Right renal pelvis (tissue), 4 donors: ENCODE measurements at regions not wholly inside any gene's neighbourhood (a gene's known extent, or its start where the extent isn't known, plus 50 kb on each side); places are given as distances from the start of the nearest gene placed in this dataset.
A peak's percentile ranks its signal among the peaks of the same experiment; 100 is the strongest.
"Not testable (repeated sequence)": the region's sequence is repeated elsewhere in the genome, so short reads cannot be mapped to it uniquely, and the experiment has no call there.

Source experiments
- DNase-seq, 4 donors: peaks; one replicate each; pipeline ENCODE4 v3.0.0-alpha.2; 2013; ENCODE audit warnings: low read depth in 4 of 4, low spot score in 3 of 4, missing footprints in 1 of 4

DNA sequence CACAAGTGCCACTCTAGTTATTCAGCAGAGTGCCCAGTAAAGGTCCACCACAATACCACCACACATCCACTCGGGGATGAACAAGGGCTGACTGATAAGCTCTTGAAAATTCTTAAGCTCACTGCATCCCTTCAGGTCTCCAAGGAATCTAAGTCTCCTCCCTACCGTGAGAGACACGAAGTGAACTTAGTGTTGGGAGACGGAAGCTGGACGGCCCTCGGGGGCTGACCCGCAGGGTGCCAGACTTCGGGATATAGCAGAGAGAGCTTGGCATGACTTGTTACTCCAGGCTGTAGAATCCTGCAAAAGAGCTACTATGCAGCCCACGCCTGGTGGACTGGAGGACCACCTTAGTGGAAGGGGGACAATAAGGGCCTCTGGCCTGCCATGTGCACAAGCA is 75.1 kb downstream of the LYZL1 start:
- DNase-seq, result not testable (repeated sequence)

DNA sequence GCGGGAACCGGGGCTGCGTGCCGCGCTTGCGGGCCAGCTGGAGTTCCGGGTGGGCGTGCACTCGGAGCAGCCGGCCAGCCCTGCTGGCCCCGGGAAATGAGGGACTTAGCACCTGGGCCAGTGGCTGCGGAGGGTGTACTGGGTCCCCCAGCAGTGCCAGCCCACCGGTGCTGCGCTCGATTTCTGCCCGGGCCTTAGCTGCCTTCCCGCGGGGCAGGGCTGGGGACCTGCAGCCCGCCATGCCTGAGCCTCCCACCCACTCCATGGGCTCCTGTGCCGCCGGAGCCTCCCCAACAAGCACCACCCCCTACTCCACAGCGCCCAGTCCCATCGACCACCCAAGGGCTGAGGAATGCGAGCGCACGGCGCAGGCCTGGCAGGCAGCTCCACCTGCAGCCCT is 77.3 kb downstream of the LYZL1 start:
- DNase-seq, result not testable (repeated sequence)

DNA sequence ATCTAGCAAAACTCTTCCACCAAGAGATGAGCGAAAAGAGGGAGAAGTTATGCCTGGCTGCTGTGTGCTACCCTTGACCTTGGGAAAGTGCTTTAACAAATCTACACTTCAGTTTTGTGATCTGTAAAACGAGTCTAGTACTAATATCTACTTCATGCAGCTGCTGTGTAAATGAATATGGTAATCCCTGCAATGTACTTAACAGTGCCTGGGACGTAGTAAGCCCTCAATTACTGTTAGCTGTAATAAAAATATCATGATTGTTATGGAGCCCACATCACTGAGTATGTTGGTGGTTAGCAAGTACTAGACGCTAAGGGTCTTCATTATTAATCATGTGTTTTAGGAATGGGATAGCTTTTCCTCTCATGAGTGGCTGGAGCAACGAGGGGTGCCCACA is 80.5 kb downstream of the LYZL1 start:
- no peak for DNase-seq

DNA sequence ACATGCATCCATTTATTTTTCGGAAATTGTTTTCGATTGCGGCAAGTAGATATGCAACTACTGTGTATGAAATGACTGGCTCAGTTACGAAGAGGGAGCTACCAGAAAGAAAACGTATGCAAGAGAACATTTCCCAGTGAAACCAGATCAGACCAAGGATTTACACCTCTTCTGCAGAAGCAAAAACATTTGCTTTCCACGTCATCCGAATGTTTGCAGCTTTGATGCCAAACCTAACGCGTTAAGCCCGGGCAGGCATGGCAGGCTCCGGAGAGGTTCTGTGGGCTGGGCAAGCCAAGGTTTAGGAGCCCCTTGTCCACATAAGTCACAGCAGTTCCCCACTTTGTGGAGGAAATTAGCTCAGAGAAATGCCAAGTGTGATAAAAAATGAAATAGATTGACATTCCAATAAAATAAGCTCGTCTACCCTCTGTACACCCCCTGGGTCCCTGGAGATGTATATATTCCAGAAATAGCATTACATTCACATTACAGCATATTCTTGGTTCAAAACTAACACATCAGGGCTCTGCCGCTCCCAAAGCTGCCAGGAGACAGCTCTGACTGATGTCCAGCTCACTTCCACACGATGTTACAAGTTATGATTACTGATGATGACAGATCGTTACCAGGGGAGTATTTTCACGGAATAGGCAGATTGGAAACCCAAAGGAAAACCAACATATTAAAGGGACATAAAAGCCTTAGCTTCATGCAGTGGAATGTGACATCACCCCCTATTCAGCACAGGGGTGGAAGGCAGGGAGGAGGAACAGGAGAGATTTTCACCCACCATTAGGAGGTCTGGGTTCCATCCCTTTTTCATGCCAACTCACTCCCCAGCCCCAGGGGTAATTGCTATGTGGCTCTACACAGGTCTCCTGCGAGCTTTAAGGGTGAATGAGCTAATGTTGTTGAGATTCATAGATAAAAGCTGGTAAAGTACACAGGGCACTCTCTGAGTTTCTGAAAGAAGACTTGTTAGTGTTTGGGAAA is 81.5 kb downstream of the LYZL1 start:
- no peak for DNase-seq

DNA sequence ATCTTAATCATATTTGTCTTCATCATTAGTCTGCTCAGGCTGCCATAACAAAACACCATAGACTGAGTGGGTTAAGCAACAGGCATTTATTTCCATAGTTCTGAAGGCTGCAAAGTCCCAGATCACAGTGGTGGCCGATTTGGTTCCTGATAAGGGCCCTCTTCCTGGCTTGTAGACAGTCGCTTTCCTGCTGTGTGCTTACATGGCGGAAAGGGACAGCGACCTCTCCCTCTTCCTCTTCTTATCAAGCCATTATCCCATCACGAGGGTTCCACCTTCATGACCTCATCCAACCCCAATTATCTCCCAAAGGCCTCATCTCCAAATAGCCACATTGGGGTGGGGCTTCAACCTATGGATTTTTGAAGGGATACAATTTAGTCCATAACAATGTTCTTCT is 84.0 kb downstream of the LYZL1 start:
- no peak for DNase-seq

DNA sequence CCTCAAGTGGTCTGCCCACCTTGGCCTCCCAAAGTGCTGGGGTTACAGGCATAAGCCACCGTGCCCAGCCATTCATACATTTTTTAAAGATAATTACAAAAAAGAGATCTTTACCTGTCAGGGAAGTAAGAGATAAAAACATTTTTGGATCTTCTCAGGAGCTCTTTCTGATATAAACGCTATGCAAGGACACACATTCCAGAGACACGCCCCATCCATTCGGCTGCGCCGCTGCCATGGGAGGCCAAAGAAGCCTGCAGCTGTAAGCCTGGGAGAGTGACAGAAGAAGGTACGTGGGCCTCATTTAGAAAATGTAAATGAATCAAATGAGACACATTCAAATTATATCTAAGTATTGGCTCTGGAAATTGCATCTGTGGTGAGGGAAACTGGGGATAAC is 85.3 kb downstream of the LYZL1 start:
- DNase-seq, result no peak

DNA sequence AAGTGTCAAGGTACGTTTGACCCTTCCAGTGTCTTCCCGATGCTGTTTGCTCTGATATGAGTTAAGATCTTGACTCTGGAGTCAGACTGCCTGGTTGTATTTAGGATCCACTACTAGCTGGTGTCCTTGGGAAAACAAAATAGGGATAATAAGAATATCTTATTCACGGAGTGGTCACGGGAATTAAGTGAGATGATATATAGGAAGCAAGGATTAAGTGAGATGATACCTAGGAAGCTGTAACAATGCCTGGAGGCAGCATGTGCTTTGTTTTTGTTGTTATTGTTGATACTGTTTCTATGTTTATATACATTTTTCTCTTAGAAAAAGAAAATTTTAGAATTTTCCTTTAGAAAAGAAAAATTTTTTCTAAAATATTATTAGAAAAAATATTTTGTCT is 87.0 kb downstream of the LYZL1 start:
- DNase-seq, result no peak

DNA sequence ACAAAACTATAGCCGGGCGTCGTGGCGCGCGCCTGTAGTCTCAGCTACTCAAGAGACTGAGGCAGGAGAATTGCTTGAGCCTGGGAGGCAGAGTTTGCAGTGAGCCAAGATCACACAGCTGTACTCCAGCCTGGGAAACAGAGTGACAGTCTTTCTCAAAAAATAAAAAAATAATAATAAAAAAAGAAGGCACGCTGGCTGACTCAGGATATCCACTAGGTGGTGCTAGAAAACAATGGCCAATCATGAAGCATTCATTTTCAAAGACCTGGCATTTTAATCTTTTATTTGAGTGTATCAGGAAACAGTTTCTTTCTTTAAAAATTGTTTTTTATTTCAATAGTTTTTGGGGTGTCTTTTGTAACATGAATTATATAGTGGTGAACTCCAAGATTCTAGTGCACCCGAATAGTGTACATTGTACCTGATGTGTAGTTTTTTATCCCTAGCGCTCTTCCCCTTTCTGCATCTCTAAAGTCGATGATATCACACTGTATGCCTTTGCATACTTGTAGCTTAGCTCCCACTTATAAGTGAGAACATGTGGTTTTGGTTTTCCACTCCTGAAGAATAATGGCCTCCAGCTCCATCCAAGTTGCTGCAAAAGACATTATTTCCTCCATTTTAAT is 88.6 kb downstream of the LYZL1 start:
- no peak for DNase-seq

DNA sequence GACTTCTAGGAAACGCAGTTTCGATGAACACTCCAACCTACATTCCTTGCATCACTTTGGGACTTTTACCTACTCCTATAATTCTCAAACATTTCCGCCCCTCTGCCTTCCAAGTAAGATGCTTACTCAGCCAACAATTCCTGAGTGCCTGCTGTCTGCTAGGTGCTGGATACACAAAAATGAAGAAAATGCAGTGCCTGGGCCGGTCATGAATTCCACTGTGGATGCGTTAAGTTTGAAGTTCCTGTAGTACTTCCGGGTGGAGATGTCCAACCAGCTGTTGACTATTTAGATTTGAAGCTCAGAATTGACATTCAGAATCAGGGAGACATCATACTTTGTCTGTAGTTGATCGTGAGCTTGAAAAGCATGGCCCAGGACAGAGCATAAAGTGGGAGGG is 89.2 kb downstream of the LYZL1 start:
- no peak for DNase-seq

DNA sequence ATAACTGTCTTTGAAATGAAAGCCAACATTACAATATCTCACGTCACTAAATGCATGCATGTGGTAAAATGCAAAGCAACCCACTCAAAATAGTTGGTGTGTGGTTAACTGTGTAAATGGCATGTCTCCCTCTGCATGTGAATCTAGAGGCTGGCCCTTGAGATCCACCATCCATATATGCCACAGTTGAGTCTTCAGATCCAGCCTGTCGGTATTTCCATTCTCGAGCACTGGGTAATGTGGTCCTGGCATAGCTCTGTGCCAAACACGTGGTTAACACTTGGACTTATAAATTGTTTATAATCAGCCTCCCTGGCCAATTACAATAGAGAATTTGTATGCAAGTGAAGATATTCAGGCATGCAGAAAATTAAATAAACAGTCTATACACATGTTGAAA is 90.3 kb downstream of the LYZL1 start:
- no peak for DNase-seq

DNA sequence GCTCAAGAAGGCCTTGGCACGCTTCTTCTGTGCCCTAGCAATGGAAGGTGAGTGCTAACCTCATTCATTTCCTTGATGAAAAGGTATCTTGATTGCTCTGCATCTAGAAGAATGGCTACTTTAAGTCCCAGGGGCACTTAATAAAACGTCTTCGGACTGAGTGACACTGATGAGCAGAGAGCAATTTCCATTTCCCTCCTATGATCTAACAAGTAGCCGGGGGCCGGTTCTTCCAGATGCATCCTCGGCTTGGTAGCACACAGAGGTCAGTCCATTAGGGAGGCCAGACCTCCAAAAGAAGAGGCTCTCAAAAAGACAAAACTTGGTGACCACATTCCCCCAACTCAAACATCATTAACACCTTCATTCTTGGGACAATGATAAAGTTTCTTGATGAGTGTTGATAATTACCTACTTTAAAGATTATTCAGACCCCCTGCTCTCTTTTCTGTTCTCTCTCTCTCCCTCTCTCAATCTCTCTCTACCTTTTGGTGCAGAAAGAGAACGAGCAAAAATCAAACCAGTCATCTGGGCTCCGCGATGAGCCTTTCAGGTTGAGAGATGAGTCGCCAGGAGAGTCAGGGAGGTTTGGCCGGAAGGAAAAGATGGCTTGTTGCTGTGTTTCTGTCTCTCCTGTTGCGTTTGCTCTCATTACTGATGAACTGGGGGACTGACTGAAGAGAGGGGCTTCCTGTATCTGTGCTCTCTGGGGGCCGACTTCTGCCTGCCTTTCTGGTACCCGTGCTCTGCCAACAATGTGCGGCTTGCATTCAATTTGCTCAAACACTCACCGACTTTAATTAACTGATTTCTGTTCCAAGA is 91.1 kb downstream of the LYZL1 start:
- not testable (repeated sequence) for DNase-seq

DNA sequence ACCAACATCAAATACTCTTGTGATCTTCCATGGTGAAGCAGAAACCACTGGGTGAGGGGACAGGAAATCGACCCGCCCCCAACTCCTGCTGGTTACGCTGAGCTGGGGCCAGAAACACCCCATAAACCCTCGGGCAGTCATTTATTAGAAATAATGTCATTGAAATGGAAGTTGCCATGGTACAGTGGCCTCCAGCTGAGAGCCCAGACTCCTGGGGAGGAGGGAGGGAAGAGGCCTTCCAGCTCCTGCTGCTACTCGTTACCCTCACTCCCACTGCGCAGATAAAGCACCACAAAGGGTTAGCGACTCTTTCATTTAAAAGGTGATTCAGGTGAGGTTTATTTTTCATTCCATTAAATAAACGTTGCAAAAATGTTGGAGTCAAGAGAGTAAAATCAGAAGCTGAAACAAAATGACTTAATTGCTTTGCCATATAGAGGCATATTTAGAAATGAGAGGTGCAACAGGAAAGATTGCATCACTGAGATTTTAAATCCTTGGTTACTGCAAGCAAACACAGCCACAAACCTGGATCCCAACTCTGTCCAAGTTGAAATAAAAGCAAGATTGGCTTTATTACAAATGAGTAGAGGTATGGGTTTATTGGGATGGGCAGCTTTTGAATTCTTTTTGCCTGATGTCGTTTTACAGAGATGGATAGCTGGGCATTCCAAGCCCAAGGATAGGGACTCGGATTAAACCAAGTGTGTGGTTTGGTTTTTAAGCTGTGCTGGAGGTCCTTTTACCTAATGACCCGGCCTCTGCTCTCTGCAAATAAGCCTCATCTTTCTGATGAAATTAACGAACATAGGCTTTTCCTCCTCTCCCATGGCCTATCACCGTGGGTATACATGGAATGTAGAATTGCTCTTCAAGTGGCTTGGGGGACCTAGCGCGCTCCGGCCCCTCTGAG is 92.0 kb downstream of the LYZL1 start:
- not testable (repeated sequence) for DNase-seq

DNA sequence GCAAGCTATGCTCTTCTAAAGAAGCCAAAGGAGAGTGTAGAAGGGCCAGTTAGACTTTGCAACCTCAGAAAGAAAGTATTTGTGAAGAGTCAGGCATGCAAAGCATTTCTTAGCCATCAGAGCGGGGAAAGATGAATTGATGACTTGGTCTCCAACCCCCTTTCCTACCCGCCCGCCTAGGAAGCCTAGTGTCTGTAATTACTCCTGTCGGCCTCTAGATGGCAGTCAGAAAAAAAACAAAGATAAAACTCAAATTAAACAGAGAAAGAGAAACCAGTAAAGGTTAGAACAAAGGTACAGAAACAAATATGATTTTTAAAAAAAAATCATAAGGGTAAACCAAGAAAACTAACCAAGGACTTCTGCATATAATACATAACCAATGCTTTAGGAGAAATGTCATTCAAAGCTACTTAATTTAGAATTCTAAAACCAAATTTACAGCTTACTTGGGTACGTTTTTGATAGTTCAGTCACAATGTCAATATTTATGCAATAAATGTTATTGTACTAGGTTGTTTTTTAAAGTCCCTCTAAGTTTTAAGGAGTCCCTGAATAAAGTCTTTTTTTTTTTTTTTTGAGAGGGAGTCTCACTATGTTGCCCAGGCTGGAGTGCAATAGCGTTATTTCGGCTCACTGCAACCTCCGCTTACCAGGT is 97.6 kb downstream of the LYZL1 start:
- DNase-seq, result no peak

DNA sequence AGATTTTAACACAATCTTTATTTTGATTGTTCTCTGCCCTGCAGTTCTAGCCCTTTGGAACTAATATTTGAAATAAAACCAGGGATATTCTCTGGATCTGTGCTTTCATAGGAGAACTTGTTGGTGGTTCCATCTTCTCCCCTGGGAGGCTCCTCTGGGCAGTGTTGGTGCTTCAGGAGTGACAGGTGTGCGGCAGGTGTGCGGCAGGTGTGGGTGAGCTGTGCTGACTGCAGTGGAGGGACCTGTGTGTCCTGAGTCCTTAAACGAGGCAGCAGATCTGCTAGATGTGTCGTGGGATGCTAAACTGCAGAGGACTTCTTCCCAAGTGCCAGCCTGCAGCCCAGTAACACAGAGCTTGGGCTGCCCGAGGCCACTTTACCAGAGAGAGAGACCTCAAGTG is 98.4 kb downstream of the LYZL1 start:
- DNase-seq, result no peak

DNA sequence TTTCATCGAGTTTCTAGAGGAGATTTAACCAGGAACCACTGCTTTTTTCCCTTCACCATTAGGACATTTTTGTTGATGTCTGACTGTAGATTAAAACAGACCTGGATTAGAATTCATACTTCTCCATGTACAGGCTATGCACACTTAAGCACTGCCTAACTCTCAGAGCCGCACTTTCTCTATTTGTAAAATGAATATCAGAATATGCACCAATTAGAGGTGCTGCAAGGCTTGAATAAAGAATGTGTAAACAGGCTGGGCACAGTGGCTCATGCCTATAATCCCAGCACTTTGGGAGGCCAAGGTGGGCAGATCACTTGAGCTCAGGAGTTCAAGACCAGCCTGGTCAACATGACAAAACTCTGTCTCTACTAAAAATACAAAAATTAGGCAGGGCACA is 99.2 kb downstream of the LYZL1 start:
- not testable (repeated sequence) for DNase-seq

DNA sequence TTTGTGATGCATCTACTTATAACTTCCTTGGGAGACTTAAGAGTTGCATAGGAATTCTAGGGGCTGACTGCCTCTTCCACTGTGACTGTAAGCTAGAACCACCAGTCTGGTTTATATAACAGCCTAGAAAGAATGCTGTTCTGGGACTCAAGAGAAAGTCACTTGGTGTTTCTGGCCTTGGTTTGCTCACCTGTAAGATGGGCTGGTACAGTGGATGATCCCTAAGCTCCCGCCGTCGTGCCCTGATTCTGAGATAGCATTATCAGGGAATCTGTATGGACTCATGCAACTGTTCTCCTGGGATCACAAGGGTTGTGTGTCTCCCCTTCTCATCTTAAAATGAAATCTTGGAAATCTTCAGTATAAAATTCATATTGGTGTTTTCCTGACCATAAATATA is 100.6 kb downstream of the LYZL1 start:
- no peak for DNase-seq

DNA sequence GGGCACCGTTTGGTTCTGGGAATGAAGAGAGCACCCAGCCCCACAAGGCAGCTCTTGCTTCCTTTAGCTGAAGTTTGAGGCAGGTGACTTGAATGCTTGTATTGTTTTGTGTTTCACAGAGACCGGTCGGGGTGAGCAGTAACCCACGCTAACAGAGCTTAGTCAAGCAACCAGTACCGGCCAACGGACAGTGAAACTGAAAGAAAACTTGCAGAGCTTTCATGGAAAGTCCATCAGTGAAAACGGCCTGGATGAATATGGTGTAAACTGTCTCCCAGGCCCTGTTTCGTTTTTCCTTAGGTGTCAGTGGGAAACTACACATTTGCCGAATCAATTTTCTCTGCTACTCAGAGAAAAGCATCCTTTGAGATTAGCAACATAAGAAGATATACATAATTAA is 101.1 kb downstream of the LYZL1 start:
- no peak for DNase-seq

DNA sequence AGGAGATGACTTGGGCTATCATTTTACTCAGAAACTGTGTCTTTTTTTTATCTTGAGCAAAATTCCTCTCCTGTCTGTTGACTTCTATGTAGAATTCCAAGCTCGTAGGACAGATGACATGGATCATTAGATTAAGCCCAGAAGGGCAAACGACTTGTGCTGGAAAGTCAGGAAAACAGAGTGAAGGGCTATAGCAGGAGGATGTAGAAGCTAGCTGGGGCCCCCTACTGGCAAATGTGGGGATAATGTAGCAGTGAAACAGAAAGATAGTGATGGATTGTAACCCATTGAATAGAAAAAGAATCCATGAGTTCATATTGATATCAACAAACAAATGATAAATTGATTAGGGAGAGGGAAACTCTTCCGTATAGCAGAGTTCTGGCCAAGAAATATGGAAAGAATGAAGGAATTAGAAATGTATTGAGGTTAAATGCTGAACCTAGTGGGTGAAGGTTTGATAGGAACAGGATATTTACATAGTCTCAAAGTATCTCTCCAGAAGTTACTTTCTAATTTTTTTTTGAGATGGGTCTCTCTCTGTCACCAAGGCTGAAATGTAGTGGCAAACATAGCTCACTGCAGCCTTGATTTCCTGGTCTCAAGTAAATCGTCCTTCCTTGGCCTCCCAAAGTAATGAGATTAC is 103.6 kb downstream of the LYZL1 start:
- DNase-seq, result peak; percentile 38 to 59 (median 53)

DNA sequence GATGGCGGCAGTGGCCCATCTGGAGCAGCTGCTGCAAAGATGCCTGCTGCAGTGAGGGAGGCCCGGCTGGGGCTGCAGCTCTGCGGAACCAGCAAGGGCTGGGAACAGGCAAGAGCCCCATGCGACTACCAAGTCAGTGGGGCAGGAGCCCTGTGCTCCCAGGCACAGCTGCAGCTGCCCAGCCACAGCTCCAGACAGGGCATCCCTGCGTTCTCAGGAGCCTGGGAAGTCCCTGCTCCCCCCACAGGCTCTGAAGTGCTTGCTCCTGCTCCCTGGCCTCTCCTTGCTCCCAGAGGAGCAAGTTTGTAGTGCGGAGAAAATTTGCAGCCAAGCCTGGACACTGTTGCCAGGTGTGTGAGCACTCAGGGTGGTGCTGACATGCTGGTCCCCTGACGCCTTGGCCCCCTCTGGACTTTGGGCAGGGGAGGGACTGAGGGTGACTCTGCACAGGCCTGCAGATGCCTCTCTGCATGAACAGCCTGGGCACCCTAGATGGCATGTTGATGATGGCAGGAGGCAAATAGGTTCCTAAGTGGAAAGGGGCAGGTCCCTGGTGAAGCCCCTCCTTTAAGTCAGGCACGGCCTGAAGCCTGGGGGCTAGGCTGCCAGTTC is 105.6 kb downstream of the LYZL1 start:
- DNase-seq, result no peak
